GM19397 (cell line): ENCODE measurements at regions not wholly inside any gene's neighbourhood (a gene's known extent, or its start where the extent isn't known, plus 50 kb on each side); places are given as distances from the start of the nearest gene placed in this dataset.

Experiments used
- ATAC-seq: cut with Tn5 transposase; IDR thresholded peaks from one replicate; pipeline ENCODE4 v1.9.1; 2021; ENCODE audit warnings: mild to moderate bottlenecking, moderate library complexity; ENCODE audit not compliant: unreplicated experiment

- ATAC-seq, result no peak
Observed at GRCh38 chr5:68447136-68447929, 231.8 kb downstream of the PIK3R1 start.

- no peak for ATAC-seq
Observed at GRCh38 chr5:68449380-68449779, 233.8 kb downstream of the PIK3R1 start.

- no peak for ATAC-seq
Observed at GRCh38 chr5:68450245-68450852, 234.8 kb downstream of the PIK3R1 start.

- ATAC-seq, result no peak
Observed at GRCh38 chr5:68452286-68452685, 236.7 kb downstream of the PIK3R1 start.

- ATAC-seq, result no peak
Observed at GRCh38 chr5:68454172-68454571, 238.6 kb downstream of the PIK3R1 start.

- no peak for ATAC-seq
Observed at GRCh38 chr5:68454766-68455165, 239.2 kb downstream of the PIK3R1 start.

GRCh38 chr5:68455216-68455615, 239.7 kb downstream of the PIK3R1 start:
- ATAC-seq, result no peak

GRCh38 chr5:68456756-68457217, 241.2 kb downstream of the PIK3R1 start:
- no peak for ATAC-seq

GRCh38 chr5:68457285-68457684, 241.7 kb downstream of the PIK3R1 start:
- ATAC-seq, result no peak

- ATAC-seq, result no peak
Observed at GRCh38 chr5:68458416-68459021, 243.0 kb downstream of the PIK3R1 start.

GRCh38 chr5:68459093-68459809, 243.7 kb downstream of the PIK3R1 start:
- no peak for ATAC-seq

- ATAC-seq, result no peak
Observed at GRCh38 chr5:68459810-68460139, 244.2 kb downstream of the PIK3R1 start.

- no peak for ATAC-seq
Observed at GRCh38 chr5:68460147-68460798, 244.7 kb downstream of the PIK3R1 start.

- ATAC-seq, result no peak
Observed at GRCh38 chr5:68463606-68464005, 248.1 kb downstream of the PIK3R1 start.

- no peak for ATAC-seq
Observed at GRCh38 chr5:68464424-68464823, 248.9 kb downstream of the PIK3R1 start.

- ATAC-seq, result no peak
Observed at GRCh38 chr5:68465133-68465532, 249.6 kb downstream of the PIK3R1 start.

GRCh38 chr5:68465934-68466551, 250.5 kb downstream of the PIK3R1 start:
- no peak for ATAC-seq

- no peak for ATAC-seq
Observed at GRCh38 chr5:68467208-68467607, 251.7 kb downstream of the PIK3R1 start.

GRCh38 chr5:68467794-68468193, 252.2 kb downstream of the PIK3R1 start:
- ATAC-seq, result no peak

GRCh38 chr5:68468322-68468721, 252.8 kb downstream of the PIK3R1 start:
- no peak for ATAC-seq
